ENCODE measurements at regions not wholly inside any gene's neighbourhood (a gene's known extent, or its start where the extent isn't known, plus 50 kb on each side); places are given as distances from the start of the nearest gene placed in this dataset.

DNA sequence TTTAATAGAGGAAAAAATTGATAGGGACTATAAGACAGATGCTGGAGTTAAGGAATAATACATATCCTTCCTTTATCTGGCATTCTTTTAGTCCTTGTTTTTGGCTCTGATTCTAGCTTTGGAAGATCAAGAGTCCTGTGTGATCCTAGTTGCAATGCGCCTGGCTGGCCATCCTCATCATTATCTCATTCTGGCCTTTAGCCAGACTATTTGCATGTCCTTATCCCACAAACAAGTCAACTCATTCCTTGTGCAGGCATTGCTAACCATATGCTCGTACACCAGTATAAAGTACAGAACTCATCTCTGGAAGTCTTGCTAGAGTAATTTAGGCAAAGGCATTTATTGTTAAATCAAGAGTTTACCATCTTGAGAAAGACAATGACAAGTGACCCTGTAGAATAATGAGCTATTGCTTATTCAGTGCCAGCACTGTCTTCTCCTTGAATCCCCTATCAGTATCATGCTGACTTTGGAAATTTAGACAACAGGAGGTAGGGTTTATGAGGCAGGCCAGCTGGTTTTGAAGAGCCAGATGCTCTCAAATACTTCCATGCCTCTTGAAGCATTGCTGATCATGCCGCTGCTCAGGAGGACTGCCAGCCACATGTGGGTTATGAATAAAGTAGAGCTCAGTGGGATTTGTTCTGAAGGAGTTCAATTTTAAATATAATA, 1730.3 kb upstream of the TENM3 start:
- no peak for TF ChIP-seq GATA1 (IDR thresholded peaks at IDR 0.05; ENCODE audit: low read depth, low read length)
- no peak for TF ChIP-seq POLR2A (IDR thresholded peaks at IDR 0.05; ENCODE audit: low read length)
- no peak for DNase-seq

DNA sequence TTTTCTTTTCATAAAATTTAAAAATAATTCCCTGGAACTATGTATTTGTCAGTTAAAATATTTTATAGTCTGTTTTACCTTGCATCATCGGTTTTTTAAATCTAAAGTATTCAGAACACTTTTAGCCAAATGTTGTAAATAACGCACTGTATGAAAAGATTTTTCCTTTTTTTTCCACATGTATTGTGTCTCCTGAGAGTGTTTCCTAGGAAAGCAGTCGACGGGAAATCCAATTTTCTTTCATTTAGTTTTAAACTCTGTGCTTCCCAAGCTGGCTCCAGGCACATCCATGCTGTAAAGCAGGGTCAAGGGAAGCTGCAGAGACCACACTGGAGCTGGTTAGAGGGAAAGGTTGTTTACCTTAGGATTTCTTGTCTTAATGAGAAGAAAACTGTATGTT, 1724.3 kb upstream of the TENM3 start:
- no peak for DNase-seq
- TF ChIP-seq GATA1 (IDR thresholded peaks at IDR 0.05; ENCODE audit: low read depth, low read length) (no peak), POLR2A (IDR thresholded peaks at IDR 0.05; ENCODE audit: low read length) (no peak)

DNA sequence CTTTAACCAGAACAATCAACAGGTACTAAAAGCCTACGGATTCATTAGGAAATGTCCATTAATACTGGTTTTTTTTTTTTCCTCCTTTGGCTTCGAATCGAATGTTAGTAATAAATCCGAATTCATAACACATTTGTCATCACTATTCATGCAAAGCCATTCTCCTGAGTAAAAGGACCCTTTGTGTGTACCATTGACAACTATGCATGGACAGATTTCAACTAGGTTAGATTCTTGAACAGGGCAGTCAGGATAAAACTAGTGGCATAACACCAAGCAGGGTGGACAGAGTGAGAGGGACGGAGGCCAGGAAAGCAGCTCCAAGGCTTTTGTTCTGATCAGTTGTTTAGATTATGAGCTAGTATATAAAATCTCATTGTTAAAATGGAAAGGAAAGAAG, 1722.0 kb upstream of the TENM3 start:
- DNase-seq, result no peak
- TF ChIP-seq POLR2A (IDR thresholded peaks at IDR 0.05; ENCODE audit: low read length), result no peak
- no peak for TF ChIP-seq GATA1 (IDR thresholded peaks at IDR 0.05; ENCODE audit: low read depth, low read length)

DNA sequence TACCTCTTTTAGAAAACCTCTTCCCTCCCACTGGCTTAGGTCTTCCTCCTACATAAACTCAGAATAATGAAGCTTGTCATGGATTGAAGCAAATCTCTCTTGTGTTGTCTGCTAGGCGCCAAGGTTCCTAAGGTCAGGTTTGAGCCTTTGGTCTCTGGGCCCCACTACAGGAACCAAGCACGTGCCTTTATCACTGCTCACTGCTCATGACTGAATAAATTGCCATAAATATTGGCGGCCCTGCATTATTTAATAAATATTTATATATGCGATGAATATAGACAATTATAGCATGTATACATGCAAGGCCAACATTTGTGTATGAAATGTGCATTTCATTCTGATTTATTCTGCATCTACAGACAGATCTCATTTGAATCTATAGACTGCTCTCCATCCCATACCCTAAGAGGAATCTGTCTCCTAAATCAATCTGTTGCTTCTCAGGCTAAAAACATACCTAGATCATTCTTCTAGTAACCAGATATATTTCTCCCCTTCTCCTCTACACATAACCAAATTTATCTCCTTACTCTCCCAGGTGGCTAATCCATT, 1717.6 kb upstream of the TENM3 start:
- DNase-seq, result no peak
- TF ChIP-seq GATA1 (IDR thresholded peaks at IDR 0.05; ENCODE audit: low read depth, low read length) (no peak), POLR2A (IDR thresholded peaks at IDR 0.05; ENCODE audit: low read length) (no peak)

DNA sequence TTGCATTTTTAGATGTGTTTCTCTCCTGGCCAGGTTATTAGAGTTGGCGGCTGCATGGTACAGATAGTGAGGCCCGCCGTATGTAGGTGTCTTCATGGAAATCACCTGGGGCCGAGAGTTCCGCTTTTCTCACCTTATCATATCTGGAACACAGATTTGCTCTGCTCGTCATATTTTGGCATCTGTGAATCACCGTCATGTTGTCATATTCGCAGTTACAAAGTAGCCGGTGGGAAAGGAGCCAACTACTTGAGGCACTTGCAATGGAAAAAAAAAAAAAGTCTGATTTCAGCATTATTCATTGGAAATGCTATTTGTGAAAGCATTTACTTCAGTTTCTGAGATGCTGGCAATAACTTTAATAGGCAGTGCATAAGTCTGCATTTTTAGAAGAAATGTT, 1715.2 kb upstream of the TENM3 start:
- TF ChIP-seq GATA1 (IDR thresholded peaks at IDR 0.05; ENCODE audit: low read depth, low read length), result no peak
- TF ChIP-seq POLR2A (IDR thresholded peaks at IDR 0.05; ENCODE audit: low read length), result no peak
- DNase-seq, result no peak

DNA sequence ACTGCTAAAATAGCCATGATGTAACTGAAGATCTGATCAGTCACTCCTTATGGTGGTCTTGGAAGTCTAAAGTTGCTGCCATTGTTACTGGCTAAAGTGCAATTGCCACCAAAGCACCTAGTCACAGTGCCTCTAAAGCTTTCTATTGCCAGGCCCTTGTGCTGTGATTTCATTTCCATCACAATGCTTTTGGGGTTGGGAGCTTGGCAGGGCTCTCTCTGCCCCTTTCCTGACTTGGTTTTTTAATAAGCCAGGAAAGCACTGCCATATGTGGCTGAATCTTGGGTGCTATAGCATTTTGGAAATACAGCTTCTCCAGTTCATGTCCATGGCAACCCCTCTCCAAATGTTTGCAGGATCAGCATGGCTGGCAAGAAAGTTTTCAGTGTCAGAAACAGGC, 1712.4 kb upstream of the TENM3 start:
- no peak for DNase-seq
- no peak for TF ChIP-seq GATA1 (IDR thresholded peaks at IDR 0.05; ENCODE audit: low read depth, low read length)

DNA sequence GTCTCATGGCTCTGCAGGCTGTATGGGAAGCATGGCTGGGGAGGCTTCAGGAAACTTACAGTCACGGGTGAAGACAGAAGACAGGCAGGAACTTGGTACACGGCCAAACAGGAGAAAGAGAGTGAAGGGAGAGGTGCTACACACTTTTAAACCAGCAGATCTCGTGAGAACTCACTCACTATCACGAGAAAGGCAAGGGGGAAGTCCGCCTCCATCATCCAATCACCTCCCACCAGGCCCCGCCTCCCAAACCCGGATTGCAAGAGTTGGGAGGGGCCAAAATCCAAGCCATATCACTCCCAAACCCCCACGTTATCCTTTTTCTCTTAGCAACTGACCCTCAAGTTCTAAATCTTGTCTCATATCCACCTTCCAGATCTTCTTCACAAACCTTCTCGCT, 1710.5 kb upstream of the TENM3 start:
- TF ChIP-seq POLR2A (IDR thresholded peaks at IDR 0.05; ENCODE audit: low read length), result no peak
- no peak for TF ChIP-seq GATA1 (IDR thresholded peaks at IDR 0.05; ENCODE audit: low read depth, low read length)
- no peak for DNase-seq

DNA sequence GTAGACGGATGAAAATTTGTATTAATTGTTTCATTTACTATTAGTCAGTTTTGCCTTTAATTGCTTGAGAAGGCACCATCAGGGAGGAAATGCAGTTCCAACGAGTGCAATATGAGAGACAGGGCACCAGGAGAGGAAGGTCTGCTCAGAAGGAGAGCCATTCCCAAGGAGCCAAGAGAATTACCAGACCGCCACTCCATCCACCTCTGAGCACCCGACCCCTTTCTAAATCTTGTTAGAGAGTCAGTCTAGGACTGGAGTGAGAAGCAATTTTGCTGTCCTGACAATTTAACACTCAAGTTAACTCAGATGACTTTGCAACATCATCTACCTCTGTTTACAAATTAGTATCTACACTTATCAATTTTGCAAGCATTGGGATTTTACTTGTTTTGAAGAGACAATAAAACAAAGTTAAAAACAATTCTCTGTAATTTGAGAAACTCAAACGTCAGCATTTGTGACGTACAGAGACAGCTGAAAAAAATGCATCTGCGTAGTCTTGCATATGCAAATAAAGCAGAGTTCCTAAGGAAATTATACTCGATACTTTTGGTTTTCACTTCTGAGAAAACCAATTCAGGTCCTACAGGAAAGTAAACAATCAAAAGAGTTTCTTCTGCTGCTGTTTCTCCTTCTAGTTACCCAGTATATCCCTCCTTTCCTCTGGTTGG, 1704.7 kb upstream of the TENM3 start:
- no peak for TF ChIP-seq GATA1 (IDR thresholded peaks at IDR 0.05; ENCODE audit: low read depth, low read length)
- no peak for DNase-seq

DNA sequence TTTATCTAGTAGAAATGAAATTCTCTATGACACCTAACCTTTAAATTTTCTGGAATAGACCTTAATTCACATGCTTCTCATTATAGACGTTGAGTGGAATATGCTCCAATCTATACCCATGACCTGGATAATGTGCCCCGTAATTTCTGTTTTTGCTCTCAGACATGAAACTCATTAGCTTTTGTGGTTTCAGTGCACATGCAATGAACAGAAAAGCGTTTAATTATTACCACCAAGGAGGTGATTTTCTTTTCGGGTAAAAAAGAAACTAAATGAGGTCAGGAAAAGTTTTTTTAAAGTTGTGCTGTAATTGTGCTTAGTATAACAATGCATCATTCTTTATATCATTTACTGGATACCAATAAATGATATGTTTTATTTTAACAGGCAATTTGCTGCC, 1703.9 kb upstream of the TENM3 start:
- no peak for DNase-seq
- no peak for TF ChIP-seq GATA1 (IDR thresholded peaks at IDR 0.05; ENCODE audit: low read depth, low read length)
- TF ChIP-seq POLR2A (IDR thresholded peaks at IDR 0.05; ENCODE audit: low read length), result no peak

DNA sequence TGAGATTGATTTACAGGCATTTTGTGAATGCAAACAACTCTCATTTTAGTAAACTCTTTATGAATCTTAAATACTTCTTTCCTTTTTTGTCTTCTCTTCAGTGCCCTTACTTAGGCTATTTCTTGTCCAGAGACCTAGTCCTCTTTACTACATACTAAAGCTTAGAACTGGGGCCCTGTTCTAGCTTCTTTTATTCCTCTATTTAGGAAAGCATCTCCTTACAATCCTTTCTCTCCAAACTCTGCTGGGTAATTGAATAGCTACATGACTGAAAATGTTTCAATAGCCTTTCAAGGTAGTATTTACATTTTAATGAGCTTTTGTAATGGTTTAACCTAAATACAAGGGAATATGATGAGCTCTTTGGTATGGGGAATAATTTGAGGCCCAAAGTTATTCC, 1701.5 kb upstream of the TENM3 start:
- DNase-seq, result no peak
- no peak for TF ChIP-seq POLR2A (IDR thresholded peaks at IDR 0.05; ENCODE audit: low read length)
- TF ChIP-seq GATA1 (IDR thresholded peaks at IDR 0.05; ENCODE audit: low read depth, low read length), result no peak

DNA sequence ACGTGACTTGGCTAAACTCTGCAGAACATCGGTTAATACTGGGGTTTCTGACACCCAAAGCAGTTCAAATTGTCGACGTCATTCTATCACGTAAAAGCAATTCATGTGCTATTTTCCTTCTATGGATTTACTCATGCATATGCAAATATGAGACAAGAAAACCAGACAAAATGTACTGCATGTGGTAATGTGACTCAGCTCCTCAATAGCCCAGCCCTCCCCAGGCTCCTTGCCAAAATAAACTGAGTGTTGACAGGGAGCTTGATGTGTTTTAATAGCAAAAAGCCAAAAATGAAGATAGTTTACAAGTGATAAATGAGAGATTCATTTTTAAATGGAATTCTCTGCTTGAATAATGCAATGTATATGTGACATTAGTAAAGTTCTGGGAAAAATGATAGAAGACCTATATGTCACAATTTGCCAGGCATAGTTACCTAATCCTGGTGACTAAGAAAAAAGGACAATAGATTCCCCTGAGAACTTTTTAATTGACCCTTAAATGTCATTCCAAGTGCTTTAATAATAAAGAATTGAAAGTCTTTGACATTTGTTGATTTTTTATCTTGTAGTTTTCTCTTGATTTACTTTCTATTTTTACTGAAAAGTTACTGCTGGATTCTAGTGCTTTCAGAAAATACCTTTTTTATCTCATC, 1700.6 kb upstream of the TENM3 start:
- no peak for DNase-seq
- TF ChIP-seq POLR2A (IDR thresholded peaks at IDR 0.05; ENCODE audit: low read length) (no peak), GATA1 (IDR thresholded peaks at IDR 0.05; ENCODE audit: low read depth, low read length) (no peak)

DNA sequence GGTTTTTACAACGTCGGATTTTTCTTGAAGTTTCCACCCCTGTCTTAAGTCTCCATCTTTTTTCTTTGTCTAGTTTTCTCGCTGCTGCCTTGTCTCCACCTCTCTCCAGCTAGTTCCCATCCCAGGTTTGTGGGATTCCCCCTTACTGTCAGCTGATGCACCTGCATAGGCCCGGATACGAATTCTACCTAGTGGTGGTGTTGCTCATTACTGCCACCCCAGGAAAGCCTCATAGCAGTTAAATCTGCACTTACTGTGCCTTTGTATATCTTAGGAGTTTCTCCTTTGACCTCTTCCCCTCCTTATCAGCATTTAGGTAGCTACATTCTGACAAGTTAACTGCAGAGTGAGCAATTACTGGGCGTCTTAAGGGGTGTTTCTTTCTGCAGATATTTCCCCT, 1693.1 kb upstream of the TENM3 start:
- no peak for DNase-seq
- TF ChIP-seq POLR2A (IDR thresholded peaks at IDR 0.05; ENCODE audit: low read length), result no peak
- TF ChIP-seq GATA1 (IDR thresholded peaks at IDR 0.05; ENCODE audit: low read depth, low read length), result no peak

DNA sequence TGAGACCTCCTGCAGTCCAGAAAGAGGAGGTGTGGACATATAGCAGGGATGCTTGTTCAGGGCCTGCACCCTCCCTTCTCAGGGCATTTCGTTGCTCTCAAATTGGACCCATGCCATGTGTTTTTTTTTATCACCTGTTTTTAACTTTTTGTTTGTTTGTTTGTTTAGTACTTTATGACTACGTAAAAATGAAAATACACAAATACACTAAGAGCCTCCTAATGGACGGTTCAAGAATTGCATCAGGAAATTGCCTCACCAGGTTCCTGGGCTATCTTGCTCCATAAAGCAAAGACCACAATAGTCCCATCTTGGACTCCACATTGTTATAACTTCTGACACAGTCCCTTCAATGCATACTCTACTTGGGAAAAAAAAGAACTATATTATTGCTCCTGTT, 1685.9 kb upstream of the TENM3 start:
- DNase-seq, result peak in 1 of 2 experiments; percentile 1
- no peak for TF ChIP-seq POLR2A (IDR thresholded peaks at IDR 0.05; ENCODE audit: low read length)
- no peak for TF ChIP-seq GATA1 (IDR thresholded peaks at IDR 0.05; ENCODE audit: low read depth, low read length)

DNA sequence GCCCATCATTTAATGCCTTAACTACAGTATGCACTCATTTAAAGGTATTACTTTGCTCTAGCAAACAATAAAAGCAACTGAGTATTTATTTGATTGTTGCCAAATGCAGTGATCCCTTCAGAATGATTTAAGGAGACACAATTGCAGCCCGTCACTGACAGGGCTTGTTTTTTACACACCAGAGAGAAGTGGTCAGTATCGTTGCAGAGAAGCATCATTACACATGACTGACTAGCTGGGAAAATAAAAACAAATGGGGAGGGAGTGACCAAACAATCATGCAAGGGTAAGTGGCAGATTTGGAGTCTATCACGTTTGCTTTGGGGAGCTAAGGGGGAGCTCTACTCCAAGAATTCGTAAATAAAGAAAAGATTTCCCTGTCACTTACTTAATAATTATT, 1685.3 kb upstream of the TENM3 start:
- TF ChIP-seq GATA1 (IDR thresholded peaks at IDR 0.05; ENCODE audit: low read depth, low read length) (no peak), POLR2A (IDR thresholded peaks at IDR 0.05; ENCODE audit: low read length) (no peak)
- DNase-seq, result no peak

DNA sequence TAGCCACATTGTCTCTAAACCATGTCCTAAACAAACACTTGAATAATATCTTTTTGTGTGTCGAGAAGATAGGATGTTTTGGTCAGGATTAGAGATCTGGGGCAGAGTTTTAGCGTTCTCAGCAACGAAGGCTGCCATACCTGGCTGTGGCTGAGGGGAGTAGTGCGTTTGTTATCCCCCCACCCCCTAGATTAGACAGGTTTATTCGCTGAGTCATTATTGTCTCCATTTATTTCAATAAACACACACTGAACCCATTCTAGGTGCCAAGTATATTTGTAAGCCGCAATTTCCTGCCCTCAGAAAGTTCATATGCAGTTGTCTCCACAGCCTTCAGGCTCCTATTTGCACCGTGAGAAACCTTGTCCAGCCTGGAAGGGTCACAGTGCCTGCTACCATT, 1684.8 kb upstream of the TENM3 start:
- TF ChIP-seq GATA1 (IDR thresholded peaks at IDR 0.05; ENCODE audit: low read depth, low read length), result no peak
- no peak for TF ChIP-seq POLR2A (IDR thresholded peaks at IDR 0.05; ENCODE audit: low read length)
- DNase-seq, result no peak

Data from erythroblast (primary cell).